NCI-H1417 treated with DMSO at 0.1 percent for 48 hours (cell line): ENCODE measurements at regions not wholly inside any gene's neighbourhood (a gene's known extent, or its start where the extent isn't known, plus 50 kb on each side); places are given as distances from the start of the nearest gene placed in this dataset.

Source experiments
- DNase-seq: peaks from one replicate; lab custom pipeline; 2025; lab: John Stamatoyannopoulos, UW

GRCh38 chr18:25873833-25874232 is 216.6 kb downstream of the SS18 start:
- no peak for DNase-seq

DNA sequence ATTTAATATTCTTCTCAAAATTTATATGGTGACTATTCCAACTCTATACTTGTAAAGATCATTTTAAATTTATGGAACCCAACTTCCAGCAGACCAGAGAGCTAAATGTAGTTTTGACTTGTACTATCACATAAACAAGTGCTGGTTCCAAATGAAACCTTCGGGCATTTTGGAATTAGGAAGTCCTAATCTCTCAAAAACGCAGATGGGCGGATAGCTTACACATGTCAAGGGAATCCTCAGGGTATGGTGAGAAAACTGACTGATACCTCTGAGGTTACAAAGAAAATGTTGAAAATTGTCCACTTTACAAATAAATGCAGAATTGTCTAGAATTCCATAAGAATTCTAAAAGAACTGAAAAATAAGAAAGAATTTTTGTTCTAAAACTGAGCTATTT is 224.1 kb downstream of the SS18 start:
- no peak for DNase-seq

- DNase-seq: no peak
Measured at GRCh38 chr18:25862881-25863600, 227.4 kb downstream of the SS18 start.

- no peak for DNase-seq
Measured at GRCh38 chr18:25853691-25854433, 236.6 kb downstream of the SS18 start.

DNA sequence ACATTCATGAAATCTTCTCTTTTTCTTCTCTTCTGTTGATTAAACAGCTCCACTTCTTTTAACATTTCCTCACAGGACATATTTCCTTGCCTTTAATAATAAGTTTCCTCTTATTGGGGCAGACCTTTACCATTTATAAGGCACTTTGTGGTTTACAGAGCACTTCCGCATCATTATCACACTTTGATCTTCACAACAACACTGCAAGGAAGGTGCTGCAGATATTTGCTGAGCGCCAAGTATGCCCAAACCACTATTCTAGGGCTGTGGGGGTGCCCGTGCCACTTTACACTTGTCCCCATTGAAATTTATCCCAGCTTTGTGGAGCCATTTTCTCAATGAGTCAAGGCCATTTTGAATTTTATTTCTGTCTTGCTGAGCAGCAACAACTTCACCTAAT is 246.6 kb downstream of the SS18 start:
- no peak for DNase-seq

DNA sequence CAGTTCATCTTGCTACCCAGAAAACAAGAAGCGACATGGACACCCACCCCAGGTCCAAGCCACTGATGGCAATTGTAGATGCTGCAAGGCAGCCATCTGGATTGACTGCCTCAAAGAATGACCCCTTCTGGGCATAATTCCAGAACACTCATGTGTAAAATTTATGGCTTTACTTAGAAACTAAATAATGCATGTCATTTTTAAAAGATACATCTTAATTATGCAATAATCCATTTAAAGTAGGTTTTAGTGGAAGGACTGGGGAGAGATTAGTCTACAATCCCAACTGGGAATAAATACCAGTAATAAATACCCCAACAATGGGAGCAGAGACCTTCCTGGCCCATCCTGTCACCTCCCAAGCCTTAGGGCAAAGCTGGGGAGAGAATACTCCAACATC is 247.7 kb downstream of the SS18 start:
- DNase-seq: no peak

GRCh38 chr18:25834061-25834460 is 256.4 kb downstream of the SS18 start:
- no peak for DNase-seq

- DNase-seq: no peak
Measured at GRCh38 chr18:25832001-25832604, 258.3 kb downstream of the SS18 start.

GRCh38 chr18:25831301-25831701 is 259.1 kb downstream of the SS18 start:
- DNase-seq: no peak

DNA sequence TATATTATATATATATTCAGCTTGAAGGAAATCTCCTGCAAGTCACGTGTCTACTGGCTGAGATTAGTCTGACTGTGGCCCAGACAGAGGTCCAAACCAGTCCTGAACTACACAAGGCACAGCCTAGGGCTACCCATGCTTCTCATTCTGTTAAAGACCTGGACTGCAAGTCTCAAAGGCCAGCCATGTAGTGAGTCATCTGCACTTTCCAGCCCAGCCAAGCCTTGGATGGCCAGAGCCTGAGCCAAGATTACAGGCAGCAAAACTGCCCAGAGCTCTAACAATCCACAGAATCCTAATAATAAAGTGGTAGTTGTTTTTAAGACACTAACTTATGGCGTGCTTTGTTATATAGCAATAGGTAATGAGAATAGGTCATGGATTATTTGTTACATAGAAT is 259.6 kb downstream of the SS18 start:
- DNase-seq: no peak

GRCh38 chr18:25827961-25828561 is 262.4 kb downstream of the SS18 start:
- DNase-seq: no peak

DNA sequence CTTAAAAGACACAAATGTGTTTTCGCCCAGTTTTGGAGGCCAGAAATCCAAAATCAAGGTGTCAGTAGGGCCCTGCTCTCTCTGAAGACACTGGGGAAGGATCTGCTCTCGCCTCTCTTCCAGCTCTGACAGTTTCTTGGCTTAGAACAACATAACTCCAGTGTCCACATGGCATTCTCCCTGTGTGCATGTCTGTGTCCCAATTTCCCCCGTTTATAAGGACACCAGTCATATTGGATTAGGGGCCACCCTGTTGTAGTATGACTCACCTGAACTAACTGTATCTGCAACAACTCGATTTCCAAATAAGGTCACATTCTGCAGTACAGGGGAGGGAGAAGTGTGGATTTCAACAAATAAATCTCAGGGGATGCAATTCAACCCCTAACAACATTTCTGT is 263.2 kb downstream of the SS18 start:
- no peak for DNase-seq

GRCh38 chr18:25826823-25827222 is 263.6 kb downstream of the SS18 start:
- DNase-seq: no peak

- DNase-seq: no peak
Measured at GRCh38 chr18:25825979-25826776, 264.2 kb downstream of the SS18 start.

- DNase-seq: no peak
Measured at GRCh38 chr18:25825056-25825455, 265.4 kb downstream of the SS18 start.

GRCh38 chr18:25819746-25820363 is 270.6 kb downstream of the SS18 start:
- no peak for DNase-seq

GRCh38 chr18:25818505-25818904 is 271.9 kb downstream of the SS18 start:
- DNase-seq: no peak

DNA sequence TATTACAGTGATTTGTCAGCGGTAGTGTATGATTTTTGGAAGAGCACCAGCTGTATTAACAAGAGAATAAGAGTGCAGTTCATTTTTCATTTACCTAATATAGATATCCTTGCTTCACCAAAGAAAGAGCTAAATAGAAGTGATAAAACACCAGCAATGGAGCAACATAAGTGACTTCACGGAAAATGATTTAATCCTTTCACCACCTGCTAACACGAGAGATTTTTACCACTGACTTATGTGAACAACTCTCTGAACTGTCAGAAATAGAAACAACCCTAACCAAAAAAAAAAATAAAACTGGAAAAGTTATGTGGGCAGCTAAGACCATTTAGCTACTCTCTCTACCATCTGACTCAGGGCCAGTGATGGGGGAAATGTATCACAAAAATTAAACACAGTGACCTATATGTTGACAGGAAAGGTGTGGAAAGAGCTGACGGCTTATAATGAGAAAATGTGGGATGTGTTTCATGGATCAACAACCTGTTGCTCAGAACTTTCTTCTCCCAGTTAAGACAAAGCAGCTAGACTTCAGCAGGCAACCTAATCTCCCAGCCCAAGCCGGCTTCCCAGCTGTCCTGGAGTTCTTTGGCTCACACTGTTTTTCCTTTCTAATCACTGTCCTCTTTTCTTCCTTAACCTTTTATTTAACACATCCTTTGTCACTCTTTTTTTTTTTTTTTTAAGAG is 272.7 kb downstream of the SS18 start:
- no peak for DNase-seq

DNA sequence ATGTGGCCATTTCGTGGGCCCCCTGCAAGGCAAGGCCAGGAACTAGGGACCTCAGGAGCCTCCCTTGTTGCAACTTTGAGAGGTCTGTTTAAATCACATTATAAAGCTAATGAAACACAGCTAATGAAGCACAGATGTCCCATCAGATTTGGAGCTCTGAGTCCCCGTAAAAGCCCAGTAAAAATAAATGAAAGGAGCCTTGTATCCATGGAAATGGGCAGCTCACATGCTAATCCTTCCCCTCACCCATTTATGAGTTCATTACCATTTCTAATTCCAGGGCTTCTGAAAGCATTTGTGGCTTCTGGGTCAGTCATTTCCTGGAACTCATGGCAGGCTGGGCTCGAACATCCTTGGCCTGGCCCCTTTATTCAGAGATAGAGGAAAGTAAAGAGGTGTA is 274.8 kb downstream of the SS18 start:
- DNase-seq: no peak

GRCh38 chr18:25814841-25815458 is 275.5 kb downstream of the SS18 start:
- DNase-seq: no peak

DNA sequence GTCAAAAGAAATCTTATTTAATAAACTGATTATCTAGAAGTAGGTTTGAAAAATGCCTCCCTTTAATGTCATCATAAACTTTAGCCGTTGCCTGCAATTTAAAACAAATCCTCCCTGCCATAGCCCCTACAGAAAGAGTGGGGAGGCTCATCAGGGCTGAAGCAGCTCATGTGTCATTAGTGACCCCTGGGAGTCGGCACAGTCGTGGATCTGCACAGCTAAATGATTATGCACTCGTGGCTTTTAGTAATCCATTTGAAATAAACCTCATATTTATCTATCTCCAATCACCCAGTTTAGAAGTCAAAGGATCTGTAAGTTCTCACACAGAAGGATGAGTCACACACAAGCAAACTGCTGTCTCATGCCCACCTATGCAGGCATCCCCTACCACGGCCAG is 277.3 kb downstream of the SS18 start:
- no peak for DNase-seq
